ENCODE measurements at regions not wholly inside any gene's neighbourhood (a gene's known extent, or its start where the extent isn't known, plus 50 kb on each side); places are given as distances from the start of the nearest gene placed in this dataset.
"Not testable (repeated sequence)": the region's sequence is repeated elsewhere in the genome, so short reads cannot be mapped to it uniquely, and the experiment has no call there.

GRCh38 chr4:163679189-163679588 is 184.7 kb downstream of the TMA16 start:
- DNase-seq (ENCODE audit: low read depth in 1 of 2, low spot score in 1 of 2): peak; percentile 26 to 63
- no peak for TF ChIP-seq JUND (IDR thresholded peaks at IDR 0.05; ENCODE audit: low read depth)
- in situ Hi-C loops (cut with HindIII; ENCODE audit: low pct_unique_long_range_greater_than_20kb, low sequenced_read_pairs): no loop called here

- in situ Hi-C loops (cut with HindIII; ENCODE audit: low pct_unique_long_range_greater_than_20kb, low sequenced_read_pairs): no loop called here
- DNase-seq (ENCODE audit: low read depth in 1 of 2, low spot score in 1 of 2): no peak
Measured at GRCh38 chr4:163680386-163681098, 186.1 kb downstream of the TMA16 start.

GRCh38 chr4:163681208-163681821 is 186.8 kb downstream of the TMA16 start:
- in situ Hi-C loops (cut with HindIII; ENCODE audit: low pct_unique_long_range_greater_than_20kb, low sequenced_read_pairs): no loop called here
- no peak for TF ChIP-seq JUND (IDR thresholded peaks at IDR 0.05; ENCODE audit: low read depth)
- DNase-seq (ENCODE audit: low read depth in 1 of 2, low spot score in 1 of 2): peak in 1 of 2 experiments; percentile 41

More at GRCh38 chr4:163680386-163681098, 186.1 kb downstream of the TMA16 start:
- TF ChIP-seq JUND (IDR thresholded peaks at IDR 0.05; ENCODE audit: low read depth): no peak

- in situ Hi-C loops (cut with HindIII; ENCODE audit: low pct_unique_long_range_greater_than_20kb, low sequenced_read_pairs): no loop called here
Measured at GRCh38 chr4:163688856-163689255, 194.4 kb downstream of the TMA16 start.

GRCh38 chr4:163693211-163693610 is 198.7 kb downstream of the TMA16 start:
- no peak for TF ChIP-seq JUND (IDR thresholded peaks at IDR 0.05; ENCODE audit: low read depth)
- DNase-seq (ENCODE audit: low read depth in 1 of 2, low spot score in 1 of 2): no peak
- in situ Hi-C loops (cut with HindIII; ENCODE audit: low pct_unique_long_range_greater_than_20kb, low sequenced_read_pairs): no loop called here

More at GRCh38 chr4:163688856-163689255, 194.4 kb downstream of the TMA16 start:
- no peak for TF ChIP-seq JUND (IDR thresholded peaks at IDR 0.05; ENCODE audit: low read depth)
- DNase-seq (ENCODE audit: low read depth in 1 of 2, low spot score in 1 of 2): no peak

GRCh38 chr4:163693776-163694175 is 199.3 kb downstream of the TMA16 start:
- in situ Hi-C loops (cut with HindIII; ENCODE audit: low pct_unique_long_range_greater_than_20kb, low sequenced_read_pairs): no loop called here
- DNase-seq (ENCODE audit: low read depth in 1 of 2, low spot score in 1 of 2): no peak

GRCh38 chr4:163694385-163694784 is 199.9 kb downstream of the TMA16 start:
- DNase-seq (ENCODE audit: low read depth in 1 of 2, low spot score in 1 of 2): no peak
- in situ Hi-C loops (cut with HindIII; ENCODE audit: low pct_unique_long_range_greater_than_20kb, low sequenced_read_pairs): no loop called here
- TF ChIP-seq JUND (IDR thresholded peaks at IDR 0.05; ENCODE audit: low read depth): no peak

More at GRCh38 chr4:163693776-163694175, 199.3 kb downstream of the TMA16 start:
- no peak for TF ChIP-seq JUND (IDR thresholded peaks at IDR 0.05; ENCODE audit: low read depth)

- in situ Hi-C loops (cut with HindIII; ENCODE audit: low pct_unique_long_range_greater_than_20kb, low sequenced_read_pairs): no loop called here
- DNase-seq (ENCODE audit: low read depth in 1 of 2, low spot score in 1 of 2): no peak
- TF ChIP-seq JUND (IDR thresholded peaks at IDR 0.05; ENCODE audit: low read depth): no peak
Measured at GRCh38 chr4:163697121-163697520, 202.6 kb downstream of the TMA16 start.

- DNase-seq (ENCODE audit: low read depth in 1 of 2, low spot score in 1 of 2); in situ Hi-C loops (cut with HindIII; ENCODE audit: low pct_unique_long_range_greater_than_20kb, low sequenced_read_pairs): not testable (repeated sequence)
Measured at GRCh38 chr4:163700383-163700782, 205.9 kb downstream of the TMA16 start.

GRCh38 chr4:163701916-163702315 is 207.4 kb downstream of the TMA16 start:
- TF ChIP-seq JUND (IDR thresholded peaks at IDR 0.05; ENCODE audit: low read depth): no peak
- in situ Hi-C loops (cut with HindIII; ENCODE audit: low pct_unique_long_range_greater_than_20kb, low sequenced_read_pairs): no loop called here
- peak in 1 of 2 experiments; percentile 2 for DNase-seq (ENCODE audit: low read depth in 1 of 2, low spot score in 1 of 2)

GRCh38 chr4:163702736-163703135 is 208.2 kb downstream of the TMA16 start:
- no peak for TF ChIP-seq JUND (IDR thresholded peaks at IDR 0.05; ENCODE audit: low read depth)
- peak in 1 of 2 experiments; percentile 12 for DNase-seq (ENCODE audit: low read depth in 1 of 2, low spot score in 1 of 2)
- in situ Hi-C loops (cut with HindIII; ENCODE audit: low pct_unique_long_range_greater_than_20kb, low sequenced_read_pairs): no loop called here

- DNase-seq (ENCODE audit: low read depth in 1 of 2, low spot score in 1 of 2): no peak
- no peak for TF ChIP-seq JUND (IDR thresholded peaks at IDR 0.05; ENCODE audit: low read depth)
- in situ Hi-C loops (cut with HindIII; ENCODE audit: low pct_unique_long_range_greater_than_20kb, low sequenced_read_pairs): no loop called here
Measured at GRCh38 chr4:163703251-163703650, 208.8 kb downstream of the TMA16 start.

- no peak for TF ChIP-seq JUND (IDR thresholded peaks at IDR 0.05; ENCODE audit: low read depth)
- in situ Hi-C loops (cut with HindIII; ENCODE audit: low pct_unique_long_range_greater_than_20kb, low sequenced_read_pairs): no loop called here
- no peak for DNase-seq (ENCODE audit: low read depth in 1 of 2, low spot score in 1 of 2)
Measured at GRCh38 chr4:163707873-163708272, 213.4 kb downstream of the TMA16 start.
